ENCODE measurements at regions not wholly inside any gene's neighbourhood (a gene's known extent, or its start where the extent isn't known, plus 50 kb on each side); places are given as distances from the start of the nearest gene placed in this dataset.

DNA sequence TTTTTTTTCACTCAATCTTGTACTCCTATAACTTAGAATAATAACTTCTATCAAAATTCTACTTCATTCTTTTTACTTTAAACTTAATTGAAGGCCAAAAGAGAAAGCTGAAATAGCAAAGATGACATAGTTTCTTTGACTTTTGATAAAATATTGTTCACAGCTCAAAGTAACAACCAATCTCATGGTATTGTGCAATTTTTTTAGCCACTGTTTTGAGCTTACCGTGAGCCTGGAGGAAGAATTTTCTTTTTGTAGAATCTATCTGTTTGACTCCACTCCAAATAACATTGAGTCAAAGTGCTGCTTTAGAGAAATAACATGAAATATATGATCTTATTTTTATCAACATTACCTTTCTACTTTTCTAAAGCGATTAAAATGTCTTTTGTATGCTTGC, 903.9 kb upstream of the FOXG1 start:
- Mint-ChIP-seq H3K4me3 (ENCODE audit: unreplicated experiment) (no peak overlapping the region), H3K9me3 (ENCODE audit: unreplicated experiment) (no peaks in the 10 kb centered on the region), H3K27me3 (ENCODE audit: low read depth, unreplicated experiment) (no peaks in the 10 kb centered on the region), H3K4me1 (ENCODE audit: low read depth, unreplicated experiment) (no peaks in the 10 kb centered on the region), H3K27ac (ENCODE audit: unreplicated experiment) (no peak overlapping the region), H3K36me3 (ENCODE audit: low read depth, unreplicated experiment) (no peaks in the 10 kb centered on the region)
- TF ChIP-seq, protein P1, sequence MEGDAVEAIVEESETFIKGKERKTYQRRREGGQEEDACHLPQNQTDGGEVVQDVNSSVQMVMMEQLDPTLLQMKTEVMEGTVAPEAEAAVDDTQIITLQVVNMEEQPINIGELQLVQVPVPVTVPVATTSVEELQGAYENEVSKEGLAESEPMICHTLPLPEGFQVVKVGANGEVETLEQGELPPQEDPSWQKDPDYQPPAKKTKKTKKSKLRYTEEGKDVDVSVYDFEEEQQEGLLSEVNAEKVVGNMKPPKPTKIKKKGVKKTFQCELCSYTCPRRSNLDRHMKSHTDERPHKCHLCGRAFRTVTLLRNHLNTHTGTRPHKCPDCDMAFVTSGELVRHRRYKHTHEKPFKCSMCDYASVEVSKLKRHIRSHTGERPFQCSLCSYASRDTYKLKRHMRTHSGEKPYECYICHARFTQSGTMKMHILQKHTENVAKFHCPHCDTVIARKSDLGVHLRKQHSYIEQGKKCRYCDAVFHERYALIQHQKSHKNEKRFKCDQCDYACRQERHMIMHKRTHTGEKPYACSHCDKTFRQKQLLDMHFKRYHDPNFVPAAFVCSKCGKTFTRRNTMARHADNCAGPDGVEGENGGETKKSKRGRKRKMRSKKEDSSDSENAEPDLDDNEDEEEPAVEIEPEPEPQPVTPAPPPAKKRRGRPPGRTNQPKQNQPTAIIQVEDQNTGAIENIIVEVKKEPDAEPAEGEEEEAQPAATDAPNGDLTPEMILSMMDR (IDR thresholded peaks at IDR 0.05; ENCODE audit: insufficient read depth, low read depth, low read length), result no peak
- TF ChIP-seq EZH2 (IDR thresholded peaks at IDR 0.05; ENCODE audit: insufficient read depth, low read length), result no peak
- H3K4me3 ChIP-seq (ENCODE audit: insufficient read depth, low read depth, low read length), result no peak overlapping the region
- no peak for FAIRE-seq
- H3K36me3 ChIP-seq (ENCODE audit: insufficient read depth, low read length), result no peaks in the 10 kb centered on the region
- no peak overlapping the region for H3K27ac ChIP-seq (ENCODE audit: low read depth, low read length)
- H3K9ac ChIP-seq (ENCODE audit: low read length), result no peak overlapping the region
- H3K27me3 ChIP-seq (ENCODE audit: insufficient read depth, low read length), result no peaks in the 10 kb centered on the region
- H3K4me1 ChIP-seq (ENCODE audit: insufficient read depth, low read length), result no peaks in the 10 kb centered on the region
- no peaks in the 10 kb centered on the region for H3K9me3 ChIP-seq (ENCODE audit: insufficient read depth, low read depth, low read length)
- H2AFZ ChIP-seq (ENCODE audit: low read depth, low read length), result no peak overlapping the region
- no peaks in the 10 kb centered on the region for H4K20me1 ChIP-seq (ENCODE audit: insufficient read depth, low read length)
- DNase-seq (ENCODE audit: low read depth), result no peak
- H3K4me2 ChIP-seq (ENCODE audit: low read length), result no peak overlapping the region
- H3K79me2 ChIP-seq (ENCODE audit: insufficient read depth, low read length), result no peaks in the 10 kb centered on the region

DNA sequence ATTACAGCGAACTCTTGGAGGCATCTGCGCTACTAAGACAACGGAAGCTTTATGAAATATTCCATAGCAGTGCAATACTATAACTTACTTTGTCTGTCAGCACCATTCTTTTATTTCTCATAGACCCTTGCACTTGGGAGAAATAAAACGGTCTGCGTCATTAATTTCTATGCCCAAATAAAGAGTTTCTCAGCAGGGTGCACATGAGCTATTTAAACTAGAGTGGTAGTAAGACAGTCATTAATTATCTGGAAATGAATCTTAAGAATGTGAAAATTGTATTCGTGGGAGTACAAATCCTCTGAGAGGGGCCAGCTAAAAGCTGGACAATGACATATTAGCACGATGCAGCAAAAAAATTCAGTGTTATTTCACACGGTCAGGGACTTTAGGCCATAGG, 903.4 kb upstream of the FOXG1 start:
- H3K27ac ChIP-seq (ENCODE audit: low read depth, low read length), result no peak overlapping the region
- H3K79me2 ChIP-seq (ENCODE audit: insufficient read depth, low read length), result no peaks in the 10 kb centered on the region
- H3K4me3 ChIP-seq (ENCODE audit: insufficient read depth, low read depth, low read length), result no peak overlapping the region
- Mint-ChIP-seq H3K27me3 (ENCODE audit: low read depth, unreplicated experiment) (no peaks in the 10 kb centered on the region), H3K36me3 (ENCODE audit: low read depth, unreplicated experiment) (no peaks in the 10 kb centered on the region), H3K4me3 (ENCODE audit: unreplicated experiment) (no peak overlapping the region), H3K9me3 (ENCODE audit: unreplicated experiment) (no peaks in the 10 kb centered on the region), H3K27ac (ENCODE audit: unreplicated experiment) (no peak overlapping the region), H3K4me1 (ENCODE audit: low read depth, unreplicated experiment) (no peaks in the 10 kb centered on the region)
- no peaks in the 10 kb centered on the region for H3K4me1 ChIP-seq (ENCODE audit: insufficient read depth, low read length)
- no peak overlapping the region for H3K4me2 ChIP-seq (ENCODE audit: low read length)
- H3K36me3 ChIP-seq (ENCODE audit: insufficient read depth, low read length), result no peaks in the 10 kb centered on the region
- H3K27me3 ChIP-seq (ENCODE audit: insufficient read depth, low read length), result no peaks in the 10 kb centered on the region
- H2AFZ ChIP-seq (ENCODE audit: low read depth, low read length), result no peak overlapping the region
- no peaks in the 10 kb centered on the region for H4K20me1 ChIP-seq (ENCODE audit: insufficient read depth, low read length)
- no peak for FAIRE-seq
- no peak for TF ChIP-seq EZH2 (IDR thresholded peaks at IDR 0.05; ENCODE audit: insufficient read depth, low read length)
- TF ChIP-seq, protein P1 (IDR thresholded peaks at IDR 0.05; ENCODE audit: insufficient read depth, low read depth, low read length), result no peak
- H3K9me3 ChIP-seq (ENCODE audit: insufficient read depth, low read depth, low read length), result no peaks in the 10 kb centered on the region
- DNase-seq (ENCODE audit: low read depth), result peak; percentile 4
- H3K9ac ChIP-seq (ENCODE audit: low read length), result no peak overlapping the region

DNA sequence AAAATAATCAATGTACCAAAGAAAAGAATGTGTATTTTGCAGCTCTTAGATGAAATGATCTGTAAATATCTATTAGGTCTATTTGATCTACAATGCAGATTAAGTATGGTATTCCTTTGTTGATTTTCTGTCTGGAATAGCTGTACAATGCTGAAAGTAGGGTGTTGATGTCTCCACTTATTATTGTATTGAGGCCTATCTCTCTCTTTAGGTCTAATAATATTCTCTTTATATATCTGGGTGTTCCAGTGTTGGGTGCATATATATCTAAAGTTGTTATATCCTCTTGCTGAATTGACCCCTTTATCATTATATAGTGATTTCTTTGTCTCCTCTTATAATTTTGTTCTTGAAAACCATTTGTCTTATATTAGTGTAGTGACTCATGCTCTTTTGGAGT, 885.5 kb upstream of the FOXG1 start:
- FAIRE-seq, result no peak
- Histone ChIP-seq H3K36me3 (ENCODE audit: insufficient read depth, low read length) (no peaks in the 10 kb centered on the region), H4K20me1 (ENCODE audit: insufficient read depth, low read length) (no peaks in the 10 kb centered on the region), H3K9me3 (ENCODE audit: insufficient read depth, low read depth, low read length) (no peaks in the 10 kb centered on the region), H2AFZ (ENCODE audit: low read depth, low read length) (no peak overlapping the region), H3K9ac (ENCODE audit: low read length) (no peak overlapping the region), H3K4me1 (ENCODE audit: insufficient read depth, low read length) (no peaks in the 10 kb centered on the region), H3K4me3 (ENCODE audit: insufficient read depth, low read depth, low read length) (no peak overlapping the region), H3K4me2 (ENCODE audit: low read length) (no peak overlapping the region), H3K27ac (ENCODE audit: low read depth, low read length) (no peak overlapping the region), H3K79me2 (ENCODE audit: insufficient read depth, low read length) (no peaks in the 10 kb centered on the region), H3K27me3 (ENCODE audit: insufficient read depth, low read length) (no peaks in the 10 kb centered on the region)
- H3K36me3 Mint-ChIP-seq (ENCODE audit: low read depth, unreplicated experiment), result no peaks in the 10 kb centered on the region
- TF ChIP-seq EZH2 (IDR thresholded peaks at IDR 0.05; ENCODE audit: insufficient read depth, low read length), result no peak
- TF ChIP-seq, protein P1 (IDR thresholded peaks at IDR 0.05; ENCODE audit: insufficient read depth, low read depth, low read length), result no peak
- no peak overlapping the region for H3K4me3 Mint-ChIP-seq (ENCODE audit: unreplicated experiment)
- DNase-seq (ENCODE audit: low read depth), result no peak
- no peaks in the 10 kb centered on the region for H3K4me1 Mint-ChIP-seq (ENCODE audit: low read depth, unreplicated experiment)
- H3K9me3 Mint-ChIP-seq (ENCODE audit: unreplicated experiment), result no peaks in the 10 kb centered on the region
- H3K27ac Mint-ChIP-seq (ENCODE audit: unreplicated experiment), result no peak overlapping the region
- H3K27me3 Mint-ChIP-seq (ENCODE audit: low read depth, unreplicated experiment), result no peaks in the 10 kb centered on the region
